SH-SY5Y (cell line): ENCODE measurements at regions not wholly inside any gene's neighbourhood (a gene's known extent, or its start where the extent isn't known, plus 50 kb on each side); places are given as distances from the start of the nearest gene placed in this dataset.

Source experiments
- GATA2 ChIP-seq: IDR thresholded peaks from 2 replicates; pipeline ENCODE4 v1.6.1; 2011; ENCODE audit warnings: mild to moderate bottlenecking, low read depth, low read length
- GATA3 ChIP-seq: IDR thresholded peaks from 2 replicates; pipeline ENCODE4 v1.6.1; 2011; ENCODE audit warnings: low read depth, mild to moderate bottlenecking, low read length, moderate library complexity

DNA sequence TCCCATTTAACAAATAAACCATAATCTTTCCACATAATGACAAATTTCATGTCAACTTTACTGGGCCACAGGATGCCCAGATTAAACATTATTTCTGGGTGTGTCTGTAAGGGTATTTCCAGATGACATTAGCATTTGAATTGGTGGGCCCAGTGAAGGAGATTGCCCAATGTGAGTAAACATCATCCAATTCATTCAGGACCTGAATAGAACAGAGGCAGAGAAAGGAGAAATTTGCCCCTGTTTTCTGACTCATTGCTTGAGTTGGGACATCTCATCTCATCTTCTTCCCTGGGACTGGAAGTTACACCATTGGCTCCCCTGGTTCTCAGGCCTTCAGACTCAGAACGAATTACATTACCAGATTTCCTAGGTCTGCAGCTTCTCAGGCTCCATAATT is 142.9 kb downstream of the TPBG start:
- TF ChIP-seq GATA2: no peak
- no peak for TF ChIP-seq GATA3
